GDM1 (cell line): ENCODE measurements at regions not wholly inside any gene's neighbourhood (a gene's known extent, or its start where the extent isn't known, plus 50 kb on each side); places are given as distances from the start of the nearest gene placed in this dataset.
"Not testable (repeated sequence)": the region's sequence is repeated elsewhere in the genome, so short reads cannot be mapped to it uniquely, and the experiment has no call there.

Source experiments
- DNase-seq: peaks from one replicate; lab custom pipeline; 2025; lab: John Stamatoyannopoulos, UW

- DNase-seq: no peak
Measured at GRCh38 chr21:14826630-14827029, 238.2 kb downstream of the NRIP1 start.

DNA sequence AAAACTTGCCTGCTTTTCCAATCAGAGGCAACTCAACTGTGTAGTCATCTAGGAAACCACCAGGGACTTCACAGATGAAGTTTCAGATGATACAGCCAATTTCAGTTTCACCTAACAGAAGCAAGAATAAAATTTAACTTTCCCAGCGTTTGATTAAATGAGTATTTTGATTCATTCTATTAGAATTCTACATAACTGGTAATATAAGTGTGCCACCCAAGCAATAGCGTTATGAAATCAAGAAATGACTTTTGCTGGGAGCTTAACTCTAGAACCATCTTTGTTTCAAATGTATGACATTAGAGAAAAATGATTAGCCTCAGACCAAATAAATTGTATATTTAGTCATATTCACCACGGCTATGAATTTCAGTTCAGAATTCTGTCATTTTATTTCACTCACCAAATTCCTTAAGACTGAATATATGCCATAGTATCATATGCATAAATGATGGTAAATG lies 239.3 kb downstream of the NRIP1 start:
- DNase-seq: no peak

GRCh38 chr21:14824126-14824525 lies 240.7 kb downstream of the NRIP1 start:
- no peak for DNase-seq

- no peak for DNase-seq
Measured at GRCh38 chr21:14817311-14817710, 247.5 kb downstream of the NRIP1 start.

- no peak for DNase-seq
Measured at GRCh38 chr21:14814991-14815390, 249.8 kb downstream of the NRIP1 start.

DNA sequence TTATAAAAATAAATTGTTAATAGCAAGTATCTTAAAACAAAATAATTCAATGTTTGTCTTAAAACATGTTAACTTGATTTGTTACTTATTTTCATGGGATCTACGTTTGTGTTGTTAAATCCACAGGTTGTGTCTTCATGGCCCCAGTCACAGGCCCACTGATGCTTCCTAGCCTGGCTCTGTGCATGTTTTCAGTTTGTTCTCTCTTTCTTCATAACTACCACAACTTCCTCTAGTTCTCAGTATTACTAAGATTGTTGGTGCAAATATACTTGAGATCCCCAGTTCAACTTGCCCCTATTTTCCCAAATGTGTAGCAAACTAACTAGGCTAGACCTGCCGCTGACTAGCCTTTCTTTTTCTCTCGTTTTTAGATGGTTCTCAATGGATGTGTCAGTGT lies 250.5 kb downstream of the NRIP1 start:
- DNase-seq: no peak

GRCh38 chr21:14804170-14804569 lies 258.1 kb upstream of the SAMSN1 start:
- not testable (repeated sequence) for DNase-seq

GRCh38 chr21:14797543-14797942 lies 251.4 kb upstream of the SAMSN1 start:
- no peak for DNase-seq

DNA sequence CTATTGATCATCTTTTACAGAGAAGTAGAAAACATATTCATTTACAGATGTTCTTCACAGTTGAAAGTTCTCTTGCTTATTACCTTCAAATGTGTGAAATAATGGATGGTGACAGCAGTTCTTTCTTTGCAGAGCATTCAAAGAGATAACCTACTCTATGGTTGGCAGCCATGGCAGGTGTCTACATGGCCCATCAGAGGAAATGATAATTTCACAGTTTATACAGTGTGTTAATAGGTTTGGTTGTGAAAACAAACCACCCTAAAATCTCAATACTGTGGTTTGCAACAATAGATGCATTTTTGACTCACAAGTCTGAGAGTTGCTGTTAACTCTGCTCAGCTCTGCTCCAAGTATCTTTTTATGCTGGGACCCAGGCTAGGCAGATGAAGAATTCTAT lies 241.2 kb upstream of the SAMSN1 start:
- DNase-seq: no peak

DNA sequence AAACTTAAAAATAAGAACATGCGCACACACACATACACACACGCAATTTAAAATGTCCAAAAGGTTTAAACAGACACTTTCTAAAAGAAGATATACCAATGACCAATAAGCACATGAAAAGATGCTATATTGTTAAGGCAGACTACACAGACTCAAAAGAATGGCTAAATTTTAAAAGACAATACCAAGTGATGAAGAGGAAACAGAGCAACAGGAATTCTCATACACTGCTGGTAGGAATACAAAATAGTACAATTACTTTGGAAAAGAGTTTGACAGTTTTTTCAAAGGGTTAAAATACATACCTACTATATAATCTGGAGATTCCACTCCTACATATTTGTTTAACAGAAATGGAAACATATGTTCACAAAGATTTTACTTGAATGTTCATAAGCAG lies 239.6 kb upstream of the SAMSN1 start:
- no peak for DNase-seq

DNA sequence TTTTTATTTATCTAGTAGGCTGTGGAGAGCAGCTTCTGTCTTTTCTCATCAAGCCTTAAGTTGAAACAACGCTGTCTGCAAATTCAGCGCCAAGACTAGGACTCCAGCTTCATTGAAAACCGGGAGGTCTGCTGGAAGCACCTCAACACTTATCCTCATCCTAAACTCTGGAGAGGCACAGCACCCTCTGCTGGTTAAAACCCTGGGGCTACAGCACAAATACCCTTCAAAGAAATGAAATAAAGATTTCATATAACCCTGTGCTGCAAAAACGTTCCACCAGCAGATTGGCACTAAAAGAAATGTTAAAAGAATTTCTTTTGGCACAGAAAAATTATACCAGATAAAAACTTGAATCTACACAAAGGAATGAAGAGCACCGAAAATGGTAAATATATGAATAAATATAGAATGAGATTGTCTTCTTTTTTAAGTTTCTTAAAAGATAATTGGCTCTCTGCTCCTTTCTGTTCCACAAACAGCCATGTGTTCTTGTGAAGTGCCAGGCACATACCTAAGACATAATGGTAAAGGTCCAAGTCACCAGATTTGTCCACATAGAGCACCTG lies 227.7 kb upstream of the SAMSN1 start:
- DNase-seq: peak; percentile 42

- no peak for DNase-seq
Measured at GRCh38 chr21:14771593-14771992, 225.5 kb upstream of the SAMSN1 start.

DNA sequence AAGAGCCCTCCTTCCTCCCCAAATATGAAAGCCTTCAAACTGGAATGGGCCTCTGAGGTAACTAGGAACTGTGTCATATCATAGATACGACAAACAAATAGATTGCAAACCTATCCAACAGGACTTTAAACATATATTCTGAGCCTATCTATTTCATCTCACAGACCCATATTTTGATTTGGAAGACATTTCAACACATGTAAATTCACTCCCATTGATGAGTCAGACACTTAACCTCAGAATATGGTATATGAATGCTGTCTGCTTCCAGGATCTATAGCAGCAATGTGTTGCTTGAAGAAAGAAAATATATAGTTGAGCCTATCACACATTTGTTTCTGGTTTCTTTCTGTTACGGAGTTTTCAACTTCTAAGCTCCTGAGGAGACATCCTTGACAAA lies 221.9 kb upstream of the SAMSN1 start:
- DNase-seq: no peak

DNA sequence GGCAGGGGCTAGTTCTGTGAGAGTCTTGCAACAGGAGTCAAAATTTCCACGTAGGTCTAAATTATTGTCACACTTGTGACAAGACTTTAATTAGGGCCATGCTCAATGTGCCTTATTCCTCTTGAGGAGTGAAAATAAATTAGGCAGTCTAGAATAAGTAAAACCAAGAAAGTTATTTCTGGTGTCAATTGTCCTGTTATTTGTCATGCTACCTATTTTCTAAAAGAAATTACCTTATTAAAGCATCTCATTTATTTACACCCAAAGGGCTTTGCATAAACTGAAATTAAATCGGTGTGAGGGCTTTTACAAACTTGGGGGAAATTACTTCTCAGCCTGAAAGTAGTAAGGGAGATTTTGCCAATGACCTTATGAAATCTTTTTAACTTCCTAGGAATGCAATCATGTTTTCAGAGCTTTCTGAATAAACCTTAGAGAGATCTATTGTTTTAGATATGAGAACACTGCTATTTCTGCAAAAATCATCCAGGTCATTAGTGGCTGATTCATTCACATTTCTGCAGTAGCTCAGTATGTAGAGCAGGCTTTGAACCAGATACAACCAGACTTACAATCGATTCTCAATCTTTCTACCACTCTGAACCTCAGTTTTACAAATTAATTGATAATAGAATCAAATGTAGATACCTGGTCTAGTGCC lies 221.2 kb upstream of the SAMSN1 start:
- DNase-seq: no peak

DNA sequence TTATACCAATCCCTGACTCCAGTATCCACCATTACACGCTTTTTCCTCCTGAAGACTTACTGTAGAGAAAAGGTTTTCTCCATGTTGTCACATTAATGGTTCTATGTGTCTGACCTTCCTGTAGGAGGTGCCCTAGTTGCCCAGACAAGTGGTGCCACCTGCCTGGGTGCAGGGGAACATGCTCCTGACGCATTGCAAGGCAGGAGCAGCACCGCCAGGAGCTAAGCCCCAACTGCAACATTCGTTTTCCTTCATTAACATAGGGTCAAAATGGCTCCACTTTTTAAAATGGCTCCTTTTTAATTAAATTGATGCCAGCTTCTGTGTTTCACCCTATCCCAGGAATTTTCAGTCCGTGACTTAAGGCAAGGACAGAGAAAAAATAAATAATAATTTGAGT lies 220.1 kb upstream of the SAMSN1 start:
- no peak for DNase-seq

DNA sequence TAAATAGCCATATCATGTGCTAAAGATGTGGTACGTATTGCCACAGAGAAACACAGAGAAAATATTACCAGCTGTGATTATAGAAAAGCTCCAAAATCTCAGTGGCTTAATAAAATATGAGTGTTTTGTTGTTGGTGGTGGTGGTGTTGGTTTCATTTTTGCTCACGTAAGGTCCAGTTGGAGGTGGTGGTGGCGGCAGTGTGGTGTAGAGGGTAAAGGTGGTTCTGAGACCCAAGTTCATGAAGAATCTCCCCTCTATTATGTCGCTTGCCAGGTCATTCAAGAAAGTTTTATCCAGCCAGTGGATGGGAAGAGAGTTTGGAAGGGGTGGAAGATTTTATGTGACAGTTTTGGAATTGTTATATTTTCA lies 217.6 kb upstream of the SAMSN1 start:
- DNase-seq: no peak

DNA sequence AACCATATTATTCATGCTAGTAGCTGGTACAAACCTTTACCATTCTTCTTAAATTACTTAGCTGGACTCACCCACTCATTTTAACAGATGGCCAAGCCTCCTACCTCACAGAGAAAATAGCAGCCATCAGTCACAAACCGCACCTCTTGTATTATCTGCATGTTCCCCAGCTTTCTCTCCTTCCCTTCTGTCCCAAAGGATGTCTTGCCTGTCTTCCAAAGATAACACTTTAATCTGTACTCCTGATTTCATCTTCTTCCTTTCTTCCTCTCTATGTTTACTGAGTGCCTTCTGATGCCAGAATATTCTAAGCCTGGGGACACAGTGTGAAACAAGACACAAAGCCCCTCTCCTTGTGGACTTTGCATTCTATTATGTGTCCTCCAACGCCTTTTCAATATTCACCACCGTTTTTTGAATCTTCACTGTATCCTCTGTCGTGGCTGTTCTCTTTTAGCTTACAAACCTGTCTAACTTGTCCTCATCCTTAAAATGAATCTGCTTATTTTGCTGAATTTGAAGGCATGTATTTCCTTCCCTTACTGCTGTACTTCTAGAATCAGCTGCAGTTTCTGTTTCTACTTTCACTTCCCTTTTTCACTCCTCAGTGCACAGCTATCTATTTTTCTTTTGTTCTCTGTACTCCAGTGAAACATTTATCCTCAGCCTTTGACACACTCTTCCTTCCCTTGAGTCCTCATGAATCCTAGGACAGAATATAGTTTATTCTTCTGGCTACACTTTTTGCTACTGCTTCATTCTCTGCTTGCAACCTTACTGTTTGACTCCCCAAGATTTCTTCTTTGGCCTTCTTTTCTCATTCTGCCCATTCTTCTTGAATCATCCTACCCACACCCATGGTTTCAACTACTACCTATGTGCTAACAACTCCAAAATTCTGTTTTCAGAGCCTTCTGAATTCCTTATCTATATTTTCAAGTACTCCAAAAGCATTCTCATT lies 216.9 kb upstream of the SAMSN1 start:
- peak; percentile 22 for DNase-seq

GRCh38 chr21:14762327-14762726 lies 216.2 kb upstream of the SAMSN1 start:
- DNase-seq: no peak

GRCh38 chr21:14759285-14759684 lies 213.2 kb upstream of the SAMSN1 start:
- DNase-seq: no peak

- DNase-seq: no peak
Measured at GRCh38 chr21:14758849-14759248, 212.7 kb upstream of the SAMSN1 start.

- no peak for DNase-seq
Measured at GRCh38 chr21:14757533-14758327, 211.6 kb upstream of the SAMSN1 start.

GRCh38 chr21:14755086-14755485 lies 209.0 kb upstream of the SAMSN1 start:
- DNase-seq: no peak
